Stimulated activated CD4-positive, alpha-beta T cell treated with anti-CD3 and anti-CD28 coated beads, TNF-alpha, amount 100 ng/mL, for 24 hours (primary cell): ENCODE measurements at regions not wholly inside any gene's neighbourhood (a gene's known extent, or its start where the extent isn't known, plus 50 kb on each side); places are given as distances from the start of the nearest gene placed in this dataset.

Experiments
- DNase-seq, 3 experiments: peaks; one replicate each; pipeline ENCODE4 v3.0.0-alpha.2; 2020; ENCODE audit warnings: low read depth in 3 of 3

DNA sequence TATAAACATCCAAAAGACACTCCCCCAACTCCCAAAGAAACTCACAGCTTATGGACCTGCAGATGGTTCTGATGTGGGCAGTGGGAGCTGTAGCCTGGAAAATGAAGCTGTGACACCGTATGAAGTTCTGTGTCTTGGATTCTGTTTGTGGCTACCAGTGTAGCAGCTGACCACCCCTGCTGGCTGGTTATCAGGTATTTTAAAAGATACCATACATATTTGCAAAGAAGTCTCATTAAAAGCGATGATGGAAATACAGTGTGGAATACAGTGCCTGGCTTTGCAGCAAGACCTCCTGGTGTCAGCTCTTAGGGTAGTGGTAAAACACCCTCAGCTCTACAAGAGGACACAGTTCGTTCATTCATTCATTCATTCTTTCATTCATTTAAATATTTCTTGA is 194.3 kb upstream of the PRKCQ start:
- DNase-seq = no peak

- DNase-seq = no peak
These were observed 191.3 kb upstream of the PRKCQ start for GRCh38 chr10:6771331-6771730.

DNA sequence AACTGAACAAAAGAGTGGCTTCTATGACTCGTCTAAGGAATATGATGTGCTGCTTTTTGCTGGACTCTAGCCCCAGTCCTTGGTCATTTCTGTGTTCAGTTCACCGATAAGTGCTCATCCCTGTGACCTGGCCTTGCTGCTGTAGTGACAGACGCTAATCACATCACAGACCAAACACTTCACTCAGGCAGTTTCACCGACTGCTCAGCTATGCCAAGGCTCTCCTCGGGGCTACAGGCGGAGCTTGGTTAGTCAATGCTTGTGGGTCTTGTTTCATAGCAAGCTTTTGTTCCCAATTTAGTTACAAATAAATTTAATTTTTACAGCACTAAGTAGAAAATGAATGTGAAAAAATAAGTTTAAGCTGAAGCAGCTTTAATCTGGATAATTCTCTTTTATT is 190.8 kb upstream of the PRKCQ start:
- DNase-seq = no peak

DNA sequence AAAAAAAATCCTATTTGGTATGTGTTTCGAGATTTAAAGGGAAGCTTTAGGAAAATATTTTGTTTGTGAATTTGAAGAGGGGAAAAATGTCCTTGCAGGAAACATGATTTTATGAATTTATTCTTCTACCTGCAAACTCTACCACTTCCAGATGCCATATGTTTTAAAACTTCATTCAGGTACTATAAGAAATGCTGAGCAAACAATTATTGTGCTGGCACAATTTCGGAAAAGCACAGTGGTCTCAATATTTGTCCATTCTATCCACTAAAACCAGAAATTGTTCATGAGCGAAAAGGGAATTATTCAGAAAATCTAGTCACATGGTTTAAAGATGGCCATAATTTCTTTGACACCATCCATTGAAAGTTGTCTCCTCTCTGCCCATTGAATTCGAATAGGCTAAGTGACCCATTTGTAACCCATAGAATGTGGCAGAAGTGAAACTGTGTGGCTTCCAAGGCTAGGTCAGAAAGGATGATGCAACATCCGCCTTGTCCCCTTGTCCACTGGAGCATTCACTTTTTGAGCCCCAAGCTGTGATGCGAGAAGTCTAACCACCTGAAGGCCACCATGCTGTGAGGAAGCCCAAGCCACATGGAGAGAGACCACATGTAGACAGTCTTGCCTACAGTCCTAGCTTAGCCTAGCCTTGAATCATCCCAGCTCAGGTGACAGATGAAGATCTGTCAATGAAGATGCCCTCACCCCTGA is 189.8 kb upstream of the PRKCQ start:
- DNase-seq = no peak

DNA sequence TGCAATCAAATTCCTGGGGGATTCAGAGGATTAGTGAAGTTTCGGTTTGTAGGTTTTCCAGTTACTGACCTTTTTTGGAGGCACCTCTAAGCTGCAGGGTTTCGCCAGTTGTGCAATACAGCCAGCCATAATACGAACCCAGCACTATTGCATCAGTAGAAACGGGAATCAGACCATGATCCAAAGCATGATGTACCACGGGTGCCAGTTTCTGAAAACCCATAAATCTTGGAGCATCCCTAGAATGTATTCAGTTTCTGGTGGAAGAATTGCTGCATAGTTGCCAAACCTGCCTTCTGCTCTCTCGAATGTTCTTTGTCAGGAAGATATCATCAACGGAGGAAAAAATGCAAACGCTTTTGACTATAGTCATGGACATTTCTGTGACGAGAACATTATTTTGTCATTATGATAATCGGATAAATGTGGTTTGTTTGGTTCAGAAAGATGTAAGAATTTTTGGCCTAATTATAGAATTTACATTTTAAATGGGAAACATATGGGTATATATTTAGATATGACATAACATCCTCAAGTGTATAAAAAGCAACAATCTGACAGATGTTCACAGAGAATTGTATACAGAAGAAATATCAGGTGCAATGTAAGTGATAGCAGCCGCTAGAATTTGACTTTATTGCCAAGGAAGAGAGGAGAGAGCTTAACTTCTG is 186.2 kb upstream of the PRKCQ start:
- no peak for DNase-seq

- DNase-seq = no peak
These were observed 183.3 kb upstream of the PRKCQ start for GRCh38 chr10:6763423-6763822.

- DNase-seq = no peak
These were observed 182.9 kb upstream of the PRKCQ start for GRCh38 chr10:6763001-6763400.

- no peak for DNase-seq
These were observed 179.9 kb upstream of the PRKCQ start for GRCh38 chr10:6759961-6760360.

GRCh38 chr10:6757158-6757557 is 177.1 kb upstream of the PRKCQ start:
- DNase-seq = no peak

GRCh38 chr10:6756716-6757115 is 176.6 kb upstream of the PRKCQ start:
- no peak for DNase-seq

DNA sequence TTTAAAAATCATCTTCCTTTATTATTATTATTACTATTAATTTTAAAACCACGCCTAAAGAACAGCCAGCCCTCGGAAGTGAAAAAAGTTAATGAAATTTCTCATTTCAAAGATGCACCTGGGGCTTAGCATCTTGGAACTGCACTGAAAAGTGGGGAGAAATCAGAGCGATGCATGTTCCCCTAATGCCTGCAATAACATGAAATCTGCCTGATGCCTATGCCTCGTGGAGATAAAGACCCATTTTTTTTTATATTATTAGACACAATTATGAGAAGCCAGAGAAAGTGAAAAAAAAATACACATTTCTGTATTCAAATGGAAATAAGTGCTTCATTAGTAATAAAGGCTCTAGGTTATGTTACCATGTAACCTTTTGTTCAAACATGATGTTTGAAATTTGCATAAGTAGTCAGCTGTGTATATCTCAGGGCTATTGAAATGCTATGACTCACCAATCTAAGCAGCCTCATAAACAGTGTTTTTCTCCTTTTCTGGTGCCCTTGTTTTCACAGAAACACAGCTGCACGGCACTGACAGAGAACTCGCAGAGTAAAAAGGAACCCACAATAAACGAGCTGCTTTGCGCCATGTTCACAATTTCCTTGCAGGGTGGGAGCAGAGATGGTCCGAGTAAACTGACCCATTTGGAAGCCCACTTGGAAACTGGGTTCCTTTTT is 175.8 kb upstream of the PRKCQ start:
- DNase-seq = no peak

DNA sequence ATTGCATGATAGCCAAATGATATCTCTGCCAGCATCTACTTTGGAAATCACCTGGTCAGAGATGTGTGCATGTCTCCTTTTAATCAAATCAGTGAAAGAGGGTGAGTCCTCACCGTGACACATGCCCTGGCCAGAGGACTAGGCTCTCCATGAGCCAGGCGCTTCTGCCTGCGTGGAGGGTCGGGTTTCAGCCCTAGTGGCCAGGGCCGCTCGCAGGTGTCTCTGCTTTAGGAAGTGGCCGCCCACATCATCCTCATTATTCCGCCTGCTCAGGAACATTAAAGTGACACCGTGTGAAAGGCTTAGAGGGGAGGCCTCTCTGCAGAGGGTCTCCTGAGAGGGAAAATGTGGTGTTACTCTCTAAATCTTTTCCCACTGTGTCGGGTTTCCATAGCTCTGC is 173.6 kb upstream of the PRKCQ start:
- DNase-seq = no peak

DNA sequence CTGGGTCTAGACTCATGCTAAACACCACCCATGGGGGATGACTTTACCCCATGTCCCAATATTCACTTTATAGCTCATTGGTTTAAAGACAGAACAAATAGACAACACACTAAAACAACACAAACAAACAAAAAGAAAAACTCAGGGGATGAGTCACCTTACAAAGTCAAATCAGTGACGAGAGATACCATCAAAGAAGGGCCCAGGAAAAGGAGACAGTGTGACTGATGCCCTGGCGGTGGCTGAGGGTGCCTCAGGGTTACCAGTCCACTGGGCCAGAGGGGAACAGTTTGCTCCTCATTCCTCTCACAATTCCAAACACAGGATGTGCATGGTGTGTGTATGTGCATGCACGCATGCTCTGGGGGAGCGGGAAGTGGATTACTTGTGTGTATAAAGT is 171.3 kb upstream of the PRKCQ start:
- no peak for DNase-seq

DNA sequence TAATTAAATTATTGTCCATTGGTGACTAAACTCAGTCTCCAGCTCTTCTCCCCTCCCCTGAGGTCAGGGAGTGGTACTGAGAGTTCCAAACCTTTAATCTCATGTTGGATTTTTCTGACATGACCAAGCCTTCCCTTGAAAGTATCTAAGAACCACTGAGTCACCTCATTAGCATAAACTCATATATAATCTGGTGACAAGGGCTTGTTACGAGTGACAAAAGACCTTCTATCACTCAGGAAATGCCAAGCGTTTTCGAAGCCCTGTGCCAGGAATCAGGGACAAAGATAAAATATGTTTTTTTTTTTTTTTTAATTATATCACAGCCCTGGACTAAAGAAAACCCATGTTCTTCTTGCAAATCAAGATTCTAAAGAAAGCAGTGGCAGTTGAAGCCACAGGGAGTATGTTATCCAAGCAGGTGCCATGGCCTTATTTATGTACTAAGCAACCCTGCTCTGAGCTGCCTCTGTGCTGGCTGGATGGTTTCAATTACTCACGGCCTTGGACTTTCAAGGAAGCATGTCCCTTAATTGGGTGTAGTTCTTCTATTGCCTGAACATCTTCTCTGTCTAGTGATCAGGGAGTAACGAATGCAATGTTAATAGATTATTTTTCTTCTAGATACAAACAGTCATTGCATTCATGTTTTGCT is 169.0 kb upstream of the PRKCQ start:
- DNase-seq = no peak

- no peak for DNase-seq
These were observed 168.0 kb upstream of the PRKCQ start for GRCh38 chr10:6748029-6748428.

DNA sequence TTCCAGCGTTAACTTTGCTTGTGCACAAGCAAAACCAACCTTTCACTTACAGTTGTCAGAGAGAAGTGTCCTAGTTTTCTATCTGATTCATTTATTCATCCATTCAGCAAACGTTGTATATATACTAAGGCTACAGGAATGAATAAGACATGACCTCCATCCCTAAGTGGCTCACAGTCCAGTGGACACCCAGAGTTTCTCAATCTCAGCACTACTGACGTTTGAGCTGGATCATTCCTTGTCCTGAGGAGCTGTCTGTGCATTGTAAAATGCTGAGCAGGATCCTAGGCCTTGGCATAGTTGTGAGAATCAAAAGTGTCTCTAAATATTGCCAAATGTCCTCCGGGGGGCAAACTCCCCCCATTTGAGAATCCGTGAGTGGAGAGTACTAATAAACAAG is 166.7 kb upstream of the PRKCQ start:
- DNase-seq = no peak

DNA sequence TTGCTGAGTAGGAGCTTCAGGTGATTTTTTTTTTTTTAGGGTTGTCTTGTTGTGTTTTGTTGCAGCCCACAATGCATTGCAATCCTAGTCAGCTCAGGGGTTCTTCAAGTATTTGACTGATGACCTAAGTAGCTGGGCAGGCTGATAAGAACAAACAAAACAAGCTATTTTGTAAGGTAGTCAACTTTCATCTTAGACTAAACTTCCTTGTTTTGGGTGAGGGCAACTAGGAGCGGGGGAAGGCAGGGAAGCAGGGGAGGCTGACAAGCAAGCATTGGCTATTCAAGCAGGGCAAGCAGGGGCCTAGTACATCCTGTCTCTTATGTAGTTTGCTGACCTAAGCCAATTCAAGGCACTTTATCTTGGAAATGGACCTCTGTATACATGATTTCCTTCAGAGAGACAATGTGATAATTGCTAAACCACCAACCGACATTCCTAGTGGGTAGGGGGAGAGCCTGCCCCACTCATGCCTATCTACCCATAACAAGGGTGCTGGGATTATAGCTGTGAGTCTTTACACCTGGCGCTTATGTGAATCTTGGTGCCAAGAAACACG is 163.3 kb upstream of the PRKCQ start:
- DNase-seq = no peak

DNA sequence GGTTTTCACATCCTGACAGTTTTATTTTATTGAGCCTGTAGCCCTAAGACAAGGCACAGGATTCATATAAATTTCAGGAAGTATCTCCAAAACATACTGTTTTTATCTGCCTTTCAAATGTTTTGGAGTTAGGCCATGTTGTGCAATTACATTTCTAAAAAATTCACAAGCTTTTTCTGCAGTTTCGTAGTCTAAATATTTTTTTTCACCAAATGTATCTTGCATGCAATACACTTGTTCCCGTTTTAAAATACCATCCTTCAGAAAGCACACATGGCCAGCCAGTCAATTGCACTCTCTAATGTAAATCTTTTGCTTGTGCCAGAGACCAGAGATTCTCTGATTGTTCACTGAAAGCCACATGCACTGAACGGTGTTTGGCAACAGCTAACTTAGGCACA is 161.5 kb upstream of the PRKCQ start:
- no peak for DNase-seq

GRCh38 chr10:6739530-6740174 is 159.6 kb upstream of the PRKCQ start:
- DNase-seq = no peak

GRCh38 chr10:6738112-6738768 is 158.2 kb upstream of the PRKCQ start:
- no peak for DNase-seq

DNA sequence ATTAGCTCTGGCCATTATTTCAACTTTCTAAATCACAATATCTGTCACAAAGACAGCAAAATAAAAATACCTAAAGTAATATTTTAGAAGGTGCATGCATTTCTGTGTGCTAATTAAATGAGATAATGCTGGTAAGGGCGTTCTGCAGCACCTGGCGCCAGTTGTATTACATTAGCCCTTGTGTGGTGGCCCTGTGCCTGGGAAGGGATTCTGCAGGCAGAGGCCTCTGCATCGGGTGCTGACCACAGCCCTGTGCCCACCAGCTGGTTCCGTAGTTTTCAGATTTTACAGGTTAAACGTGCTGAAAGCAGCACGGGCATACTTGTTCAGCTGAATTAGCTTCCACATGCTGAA is 157.7 kb upstream of the PRKCQ start:
- DNase-seq = no peak
